HG03135 (cell line): ENCODE measurements at regions not wholly inside any gene's neighbourhood (a gene's known extent, or its start where the extent isn't known, plus 50 kb on each side); places are given as distances from the start of the nearest gene placed in this dataset.

Experiments
- ATAC-seq: cut with Tn5 transposase; IDR thresholded peaks from one replicate; pipeline ENCODE4 v1.9.1; 2021; ENCODE audit warnings: mild to moderate bottlenecking, moderate library complexity; ENCODE audit not compliant: unreplicated experiment

DNA sequence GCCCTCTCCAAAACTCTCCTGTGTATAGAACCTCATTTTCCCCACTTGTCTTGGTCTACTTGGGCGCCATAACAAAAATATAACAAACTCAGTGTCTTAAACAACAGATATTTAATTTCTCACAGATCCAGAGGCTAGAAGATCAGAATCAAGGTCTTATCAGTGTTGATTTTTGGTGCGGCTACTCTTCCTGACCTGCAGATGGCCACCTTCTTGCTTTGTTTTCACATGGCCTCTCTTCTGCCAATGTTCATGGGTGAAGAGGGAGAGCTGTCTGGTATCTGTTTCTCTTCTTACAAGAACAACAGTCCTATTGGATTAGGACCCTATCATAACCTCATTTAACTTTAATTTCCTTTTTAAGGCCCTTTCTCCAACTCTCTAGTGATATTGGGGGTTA, 177.3 kb downstream of the PABPC4L start:
- ATAC-seq = no peak

GRCh38 chr4:134019657-134020056, 181.9 kb downstream of the PABPC4L start:
- no peak for ATAC-seq

DNA sequence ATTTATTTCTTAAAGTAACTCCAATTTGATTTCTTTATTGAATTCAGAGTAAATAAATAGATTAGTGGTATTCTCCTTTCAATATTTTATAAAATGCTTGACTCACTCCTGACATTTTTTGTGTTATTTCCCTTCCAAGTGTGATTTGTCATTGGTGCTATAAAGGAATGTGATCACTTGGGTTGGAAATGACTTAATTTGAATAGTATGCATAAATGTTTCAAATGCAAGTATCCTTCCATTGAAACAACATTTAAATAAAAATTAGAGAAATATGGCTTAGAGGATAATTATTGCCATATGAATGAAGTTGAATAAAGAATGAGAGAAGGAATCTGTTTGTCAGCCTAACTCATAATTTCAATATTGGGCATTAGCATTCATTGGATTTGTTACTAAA, 182.7 kb downstream of the PABPC4L start:
- no peak for ATAC-seq

DNA sequence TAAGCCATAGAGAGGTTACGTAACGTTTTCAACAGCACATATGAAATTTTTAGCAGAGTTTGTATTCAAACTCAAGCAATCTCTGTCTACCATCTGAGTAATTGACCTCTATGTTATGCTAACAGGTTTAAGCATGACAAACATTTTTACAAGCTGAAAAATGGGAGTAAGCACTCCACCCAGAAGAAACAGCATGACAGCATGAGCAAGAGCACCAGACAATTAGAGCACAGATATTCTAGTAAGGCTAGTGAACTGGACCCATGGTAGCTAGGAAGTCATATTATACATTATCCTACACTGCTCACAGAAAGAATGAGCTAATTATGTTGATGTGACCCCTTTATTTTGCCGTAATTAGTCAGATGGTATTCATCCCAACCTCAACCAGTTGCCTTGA, 200.5 kb downstream of the PABPC4L start:
- no peak for ATAC-seq

DNA sequence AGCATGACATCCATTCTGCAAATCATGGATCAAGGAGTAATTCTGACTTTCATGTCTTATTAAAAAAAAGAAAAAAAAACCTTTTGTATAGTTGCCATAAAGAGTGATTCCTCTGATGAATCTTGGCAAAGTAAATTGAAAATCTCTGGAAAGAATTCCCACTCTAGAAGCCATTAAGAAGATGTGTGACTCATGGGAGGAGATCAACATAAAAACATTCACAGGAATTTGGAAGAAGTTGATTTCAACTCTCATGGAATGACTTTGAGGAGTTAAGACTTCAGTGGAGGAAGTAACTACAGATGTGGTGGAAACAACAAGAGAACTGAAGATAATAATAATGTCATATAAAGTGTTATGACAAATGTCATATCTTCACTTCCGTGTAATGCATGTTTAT, 204.2 kb downstream of the PABPC4L start:
- ATAC-seq = no peak

DNA sequence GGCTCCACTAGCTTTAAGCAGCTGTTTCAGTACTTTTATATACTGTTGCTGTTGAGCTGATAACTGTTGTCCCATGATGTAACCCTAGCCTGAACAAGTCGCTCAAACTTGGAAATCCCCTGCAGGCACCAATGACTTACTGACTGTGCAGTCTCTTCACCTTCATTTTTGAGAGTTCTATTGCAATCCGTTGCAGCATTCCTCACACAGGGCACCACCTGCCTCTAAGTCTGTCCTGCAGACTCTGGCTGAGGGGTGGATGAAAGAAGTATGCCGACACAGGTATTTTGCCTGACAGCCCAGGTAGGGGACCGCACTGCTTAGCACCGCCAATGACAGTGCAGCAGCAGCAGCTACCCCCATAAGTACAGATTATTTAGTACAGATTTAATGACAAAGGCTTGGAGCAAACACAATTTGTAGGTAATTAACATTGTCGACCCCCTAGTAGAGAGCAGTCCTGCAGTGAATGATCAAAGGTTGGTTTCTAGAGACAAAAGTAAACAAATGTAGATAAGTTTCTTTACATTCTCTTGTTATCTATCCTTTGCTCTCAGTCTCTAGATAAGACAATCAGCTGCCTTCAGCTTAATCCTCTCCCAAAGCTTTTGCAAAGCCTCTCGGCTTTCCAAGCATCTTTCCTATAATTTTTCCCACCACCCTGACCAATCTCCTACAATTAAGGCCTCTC, 205.0 kb downstream of the PABPC4L start:
- no peak for ATAC-seq

GRCh38 chr4:133995243-133995960, 206.2 kb downstream of the PABPC4L start:
- ATAC-seq = no peak

GRCh38 chr4:133982533-133983224, 218.9 kb downstream of the PABPC4L start:
- ATAC-seq = no peak

GRCh38 chr4:133981327-133981726, 220.3 kb downstream of the PABPC4L start:
- ATAC-seq = no peak

DNA sequence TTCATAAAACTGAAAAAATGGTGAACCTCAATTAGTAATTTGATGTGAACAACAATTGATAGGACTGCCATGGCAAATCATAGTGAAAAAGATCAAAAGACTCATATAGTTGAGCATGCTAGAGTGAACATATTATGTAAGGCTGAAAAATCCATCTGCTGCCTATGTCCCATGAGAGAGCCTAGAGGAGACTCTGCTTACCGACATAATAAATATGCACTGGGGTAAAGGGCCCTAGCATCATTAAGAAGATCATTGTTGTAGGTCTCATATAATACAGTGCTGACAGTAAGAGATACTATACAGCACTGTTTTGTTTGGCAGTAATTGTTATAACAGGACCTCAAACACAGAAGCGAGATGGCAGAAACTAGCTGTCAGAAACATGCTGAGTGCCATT, 229.0 kb downstream of the PABPC4L start:
- no peak for ATAC-seq

DNA sequence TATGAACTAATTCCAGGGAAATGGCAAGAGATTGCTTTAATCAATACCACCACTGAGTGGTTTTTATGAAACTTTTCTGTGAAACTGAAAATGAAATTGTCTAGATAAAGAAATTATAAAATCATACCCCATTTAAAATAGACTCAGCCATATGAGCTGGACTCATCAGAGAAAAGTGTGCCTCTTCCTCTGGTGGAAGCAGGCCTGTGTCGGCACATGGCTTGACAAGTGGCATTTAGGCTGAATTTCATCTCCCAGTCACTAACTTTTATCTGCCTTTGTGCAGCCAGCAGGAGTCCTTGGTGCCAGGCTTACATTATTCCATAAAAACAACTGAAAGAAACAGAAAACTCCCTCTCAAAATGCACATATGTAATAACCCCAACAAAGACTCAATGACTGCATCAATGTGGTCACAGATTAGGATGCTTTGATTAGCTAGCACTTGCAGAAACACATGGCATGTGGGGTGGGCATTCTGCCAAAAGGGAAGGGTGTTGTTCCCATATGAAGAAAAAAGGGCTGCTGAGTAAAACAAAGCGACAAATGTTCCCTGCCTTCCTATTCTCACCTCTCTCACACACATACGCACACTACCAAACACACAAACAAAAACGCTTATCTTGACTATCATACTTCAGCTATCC, 232.3 kb downstream of the PABPC4L start:
- ATAC-seq = no peak

- no peak for ATAC-seq
Measured at GRCh38 chr4:133968174-133968573, 233.4 kb downstream of the PABPC4L start.

GRCh38 chr4:133960975-133961374, 240.6 kb downstream of the PABPC4L start:
- no peak for ATAC-seq

DNA sequence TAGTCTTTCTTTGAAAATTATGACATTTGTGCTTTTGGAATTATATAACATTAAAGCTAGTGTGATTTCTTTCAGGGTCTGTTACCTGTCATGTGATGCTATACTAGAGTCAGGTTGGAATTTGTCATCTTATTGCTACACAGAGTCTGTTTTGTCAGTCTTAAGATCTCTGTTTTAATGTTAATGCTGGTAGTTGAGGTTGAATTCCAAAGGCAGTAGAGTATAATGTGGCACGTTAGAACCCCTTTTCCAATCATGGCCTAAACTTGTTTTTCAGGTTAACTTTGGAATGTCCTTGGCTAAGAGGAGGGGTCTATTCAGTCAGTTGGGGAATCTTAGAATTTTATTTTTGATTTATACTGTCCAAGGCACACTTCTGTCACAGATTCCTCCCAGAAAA, 258.5 kb downstream of the PABPC4L start:
- ATAC-seq = no peak

GRCh38 chr4:133938061-133938460, 263.5 kb downstream of the PABPC4L start:
- ATAC-seq = no peak

- no peak for ATAC-seq
Measured at GRCh38 chr4:133929531-133930239, 271.9 kb downstream of the PABPC4L start.

- no peak for ATAC-seq
Measured at GRCh38 chr4:133921280-133922195, 280.1 kb downstream of the PABPC4L start.

DNA sequence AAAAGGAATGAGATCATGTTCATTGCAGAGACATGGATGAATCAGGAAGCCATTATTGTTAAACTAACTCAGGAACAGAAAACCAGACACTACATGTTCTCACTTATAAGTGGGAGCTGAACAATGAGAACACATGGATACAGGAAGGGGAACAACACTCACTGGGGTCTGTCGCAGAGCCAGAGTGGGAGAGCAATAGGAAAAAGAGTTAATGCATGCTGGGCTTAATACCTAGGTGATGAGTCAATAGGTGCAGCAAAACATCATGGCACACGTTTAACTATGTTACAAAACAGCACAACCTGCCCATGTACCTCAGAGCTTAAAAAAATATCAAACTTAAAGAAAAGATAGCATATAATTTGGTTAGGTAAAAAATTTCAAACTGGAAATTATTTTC, 281.4 kb downstream of the PABPC4L start:
- no peak for ATAC-seq

DNA sequence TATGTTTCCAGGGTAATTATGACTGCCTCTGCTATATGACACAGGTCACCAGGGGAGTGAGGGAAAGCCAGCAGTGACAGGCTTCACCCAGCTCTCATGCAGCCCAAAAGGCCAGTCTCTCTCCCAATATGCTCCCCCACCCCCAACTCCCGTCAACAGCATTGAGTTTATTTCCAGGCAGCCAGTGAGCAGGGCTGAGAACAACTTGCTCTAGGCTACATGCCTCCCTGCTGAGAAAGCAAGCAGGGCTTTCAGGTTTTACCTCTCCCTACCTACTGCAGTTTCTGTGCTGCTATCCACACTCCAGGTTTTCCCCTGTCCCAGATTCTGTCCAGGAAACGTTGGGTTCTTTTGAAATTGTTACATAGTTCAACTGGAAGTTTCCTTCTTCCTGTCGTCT, 291.4 kb downstream of the PABPC4L start:
- no peak for ATAC-seq

- ATAC-seq = no peak
Measured at GRCh38 chr4:133903029-133903428, 298.6 kb downstream of the PABPC4L start.
